ENCODE measurements at regions not wholly inside any gene's neighbourhood (a gene's known extent, or its start where the extent isn't known, plus 50 kb on each side); places are given as distances from the start of the nearest gene placed in this dataset.

DNA sequence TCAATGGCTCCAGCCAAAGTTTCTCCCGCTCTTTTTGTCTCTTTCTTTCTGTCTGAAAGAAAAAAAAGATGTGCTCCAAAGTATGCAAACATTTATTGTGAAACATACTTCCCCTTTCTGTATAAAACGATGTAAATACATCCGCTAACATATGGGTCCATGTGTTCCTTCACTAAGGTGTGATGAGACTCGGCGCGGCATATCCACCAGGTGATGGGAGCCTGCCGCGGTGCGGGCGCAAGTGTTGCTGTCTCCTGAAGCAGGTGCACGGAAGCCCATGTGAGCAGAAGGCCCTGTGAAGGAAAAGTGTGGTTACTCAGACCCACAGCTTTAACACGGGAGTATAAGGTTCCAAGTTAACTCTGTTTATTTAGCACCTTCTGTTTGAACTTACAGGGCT lies 466.6 kb upstream of the C1orf87 start:
- intact Hi-C loops (cut with micrococcal nuclease) = no loop called here
- Histone ChIP-seq H3K4me3 (replicated peaks in 1 of 2; ENCODE audit: low read depth in 1 of 2, low read length in 2 of 2) (no peak overlapping the region), H3K27me3 (ENCODE audit: insufficient read depth, low read length) (no peaks in the 10 kb centered on the region), H3K9me3 (ENCODE audit: control insufficient read depth in 1 of 2, insufficient read depth in 1 of 2, low read depth in 1 of 2, low read length in 2 of 2) (no peaks in the 10 kb centered on the region), H3K4me2 (ENCODE audit: low read length) (no peak overlapping the region), H3K27ac (ENCODE audit: low read depth, low read length) (no peak overlapping the region), H4K20me1 (ENCODE audit: insufficient read depth) (no peaks in the 10 kb centered on the region), H3K36me3 (ENCODE audit: control insufficient read depth in 1 of 2, insufficient read depth in 2 of 2, low read length in 2 of 2) (no peaks in the 10 kb centered on the region), H3K9ac (ENCODE audit: low read length) (no peak overlapping the region), H3K4me1 (ENCODE audit: control insufficient read depth in 1 of 2, insufficient read depth in 2 of 2, low read length in 2 of 2) (no peaks in the 10 kb centered on the region), H3K79me2 (ENCODE audit: insufficient read depth, low read length) (no peaks in the 10 kb centered on the region), H3K9me2 (ENCODE audit: insufficient read depth) (no peaks in the 10 kb centered on the region; the same call in 1 of the 2 replicates), H2AFZ (ENCODE audit: low read depth, low read length, poor library complexity, severe bottlenecking) (no peak overlapping the region)
- ATAC-seq (no peak), DNase-seq (ENCODE audit: low read depth, low spot score) (no peak)
- BruUV-seq (replicated peaks) = no TSS peak
- CTCF ChIA-PET = no interaction called here
- TF ChIP-seq POLR2AphosphoS5 (IDR thresholded peaks at IDR 0.05; ENCODE audit: low read depth, low read length) (no peak), SP1 (IDR thresholded peaks at IDR 0.05; ENCODE audit: low read depth) (no peak)
- RAD21 ChIA-PET (ENCODE audit: low non-redundant PET in 1 of 2, low total read pairs in 2 of 2, uncharacterized antibody in 2 of 2, unreplicated experiment in 2 of 2) = no interaction called here
- POLR2A ChIA-PET = no interaction called here

DNA sequence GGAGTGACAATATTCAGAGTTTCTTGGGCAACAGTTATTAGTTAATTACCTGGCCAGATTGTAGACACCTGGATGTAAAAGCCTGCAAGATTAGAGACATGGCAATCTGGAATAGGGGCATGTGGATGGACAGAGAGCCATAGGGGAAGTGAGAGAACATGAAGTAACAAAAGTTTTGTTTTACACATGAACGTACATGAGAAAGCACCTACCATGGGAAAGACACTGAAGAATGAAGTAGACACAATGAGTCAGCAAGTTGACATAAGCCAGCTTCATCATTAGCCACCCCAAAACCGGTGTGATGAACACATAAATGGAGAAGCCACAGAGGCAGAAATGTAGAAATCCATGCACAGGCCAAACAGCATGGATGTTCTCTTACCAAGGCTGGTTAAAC lies 462.1 kb upstream of the C1orf87 start:
- POLR2A ChIA-PET = no interaction called here
- no peak overlapping the region for H3K9ac ChIP-seq (ENCODE audit: low read length)
- H3K9me3 ChIP-seq (ENCODE audit: control insufficient read depth in 1 of 2, insufficient read depth in 1 of 2, low read depth in 1 of 2, low read length in 2 of 2) = no peaks in the 10 kb centered on the region
- RAD21 ChIA-PET (ENCODE audit: low non-redundant PET in 1 of 2, low total read pairs in 2 of 2, uncharacterized antibody in 2 of 2, unreplicated experiment in 2 of 2) = no interaction called here
- no peaks in the 10 kb centered on the region for H3K36me3 ChIP-seq (ENCODE audit: control insufficient read depth in 1 of 2, insufficient read depth in 2 of 2, low read length in 2 of 2)
- no peak for DNase-seq (ENCODE audit: low read depth, low spot score)
- no peak overlapping the region for H3K27ac ChIP-seq (ENCODE audit: low read depth, low read length)
- H3K79me2 ChIP-seq (ENCODE audit: insufficient read depth, low read length) = no peaks in the 10 kb centered on the region
- ATAC-seq = no peak
- no peaks in the 10 kb centered on the region for H3K27me3 ChIP-seq (ENCODE audit: insufficient read depth, low read length)
- H3K4me2 ChIP-seq (ENCODE audit: low read length) = no peak overlapping the region
- intact Hi-C loops (cut with micrococcal nuclease) = no loop called here
- H3K9me2 ChIP-seq (ENCODE audit: insufficient read depth) = no peaks in the 10 kb centered on the region; the same call in 1 of the 2 replicates
- no peaks in the 10 kb centered on the region for H3K4me1 ChIP-seq (ENCODE audit: control insufficient read depth in 1 of 2, insufficient read depth in 2 of 2, low read length in 2 of 2)
- CTCF ChIA-PET = no interaction called here
- no peak overlapping the region for H2AFZ ChIP-seq (ENCODE audit: low read depth, low read length, poor library complexity, severe bottlenecking)
- TF ChIP-seq SIN3A (IDR thresholded peaks at IDR 0.05; ENCODE audit: low read depth) = no peak
- TF ChIP-seq SP1 (IDR thresholded peaks at IDR 0.05; ENCODE audit: low read depth) = no peak
- TF ChIP-seq JUND (IDR thresholded peaks at IDR 0.05) = no peak
- no peak for TF ChIP-seq ELF1 (IDR thresholded peaks at IDR 0.05; ENCODE audit: borderline replicate concordance, low read depth)
- no peak for TF ChIP-seq CEBPB (IDR thresholded peaks at IDR 0.05; ENCODE audit: low read depth)
- TF ChIP-seq, protein P1, sequence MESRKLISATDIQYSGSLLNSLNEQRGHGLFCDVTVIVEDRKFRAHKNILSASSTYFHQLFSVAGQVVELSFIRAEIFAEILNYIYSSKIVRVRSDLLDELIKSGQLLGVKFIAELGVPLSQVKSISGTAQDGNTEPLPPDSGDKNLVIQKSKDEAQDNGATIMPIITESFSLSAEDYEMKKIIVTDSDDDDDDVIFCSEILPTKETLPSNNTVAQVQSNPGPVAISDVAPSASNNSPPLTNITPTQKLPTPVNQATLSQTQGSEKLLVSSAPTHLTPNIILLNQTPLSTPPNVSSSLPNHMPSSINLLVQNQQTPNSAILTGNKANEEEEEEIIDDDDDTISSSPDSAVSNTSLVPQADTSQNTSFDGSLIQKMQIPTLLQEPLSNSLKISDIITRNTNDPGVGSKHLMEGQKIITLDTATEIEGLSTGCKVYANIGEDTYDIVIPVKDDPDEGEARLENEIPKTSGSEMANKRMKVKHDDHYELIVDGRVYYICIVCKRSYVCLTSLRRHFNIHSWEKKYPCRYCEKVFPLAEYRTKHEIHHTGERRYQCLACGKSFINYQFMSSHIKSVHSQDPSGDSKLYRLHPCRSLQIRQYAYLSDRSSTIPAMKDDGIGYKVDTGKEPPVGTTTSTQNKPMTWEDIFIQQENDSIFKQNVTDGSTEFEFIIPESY (IDR thresholded peaks at IDR 0.05; ENCODE audit: extremely low read depth, insufficient replicate concordance, low read length) = no peak
- TF ChIP-seq EGR1 (IDR thresholded peaks at IDR 0.05; ENCODE audit: low read depth) = no peak
- no peak for TF ChIP-seq CBX3 (IDR thresholded peaks at IDR 0.05; ENCODE audit: low read depth)
- TF ChIP-seq YY1 (IDR thresholded peaks at IDR 0.05; ENCODE audit: extremely low read depth, insufficient replicate concordance, low read depth, low read length) = no peak
- TF ChIP-seq POLR2AphosphoS5 (IDR thresholded peaks at IDR 0.05; ENCODE audit: low read depth, low read length) = no peak
- no peak for TF ChIP-seq ZNF274 (IDR thresholded peaks at IDR 0.05; ENCODE audit: low read depth, low read length)
- TF ChIP-seq FOSL1 (IDR thresholded peaks at IDR 0.05; ENCODE audit: low read depth) = no peak
- no peak for TF ChIP-seq RAD21 (IDR thresholded peaks at IDR 0.05; ENCODE audit: low read depth)
- no peak for TF ChIP-seq POLR2A (IDR thresholded peaks at IDR 0.05; ENCODE audit: borderline replicate concordance, extremely low read depth, insufficient read depth, insufficient read length)
- no TSS peak for BruUV-seq (replicated peaks)
- H3K4me3 ChIP-seq (replicated peaks in 1 of 2; ENCODE audit: low read depth in 1 of 2, low read length in 2 of 2) = no peak overlapping the region
- no peaks in the 10 kb centered on the region for H4K20me1 ChIP-seq (ENCODE audit: insufficient read depth)

Data from HCT116 (cell line).